Parathyroid adenoma (tissue), 2 donors: ENCODE measurements at regions not wholly inside any gene's neighbourhood (a gene's known extent, or its start where the extent isn't known, plus 50 kb on each side); places are given as distances from the start of the nearest gene placed in this dataset.

ENCODE experiments used
- H2AFZ ChIP-seq: fragments of 300-600 bp; sonication (generic); one replicate; pipeline ENCODE4 v1.7.0; 2017; ENCODE audit warnings: antibody characterized with exemption, mild to moderate bottlenecking
- H3K27ac ChIP-seq: fragments of 300-600 bp; sonication (generic); one replicate; pipeline ENCODE4 v1.7.0; 2017
- H3K27me3 ChIP-seq: fragments of 300-600 bp; sonication (generic); one replicate; pipeline ENCODE4 v1.7.0; 2017; ENCODE audit warnings: low read length; ENCODE audit not compliant: control insufficient read depth, insufficient read depth
- H3K36me3 ChIP-seq: fragments of 300-600 bp; sonication (generic); one replicate; pipeline ENCODE4 v1.7.0; 2017; ENCODE audit warnings: low read length; ENCODE audit not compliant: control insufficient read depth, insufficient read depth
- H3K4me1 ChIP-seq: fragments of 300-600 bp; sonication (generic); one replicate; pipeline ENCODE4 v1.7.0; 2017; ENCODE audit warnings: control low read depth
- H3K4me2 ChIP-seq: fragments of 300-600 bp; sonication (generic); one replicate; pipeline ENCODE4 v1.7.0; 2017; ENCODE audit warnings: low read length
- H3K4me3 ChIP-seq: fragments of 300-600 bp; sonication (generic); one replicate; pipeline ENCODE4 v1.7.0; 2017; ENCODE audit warnings: low read depth, low read length
- H3K79me2 ChIP-seq: fragments of 300-600 bp; sonication (generic); one replicate; pipeline ENCODE4 v1.7.0; 2017; ENCODE audit warnings: control low read depth
- H3K9ac ChIP-seq: fragments of 300-600 bp; sonication (generic); one replicate; pipeline ENCODE4 v1.7.0; 2017; ENCODE audit warnings: mild to moderate bottlenecking
- H3K9me3 ChIP-seq: fragments of 300-600 bp; sonication (generic); one replicate; pipeline ENCODE4 v1.7.0; 2017; ENCODE audit warnings: low read length; ENCODE audit not compliant: control insufficient read depth
- TF ChIP-seq, protein P1 (sequence below): fragments of 300-600 bp; sonication (generic); IDR thresholded peaks from one replicate; pipeline ENCODE4 v1.7.0; 2017; ENCODE audit warnings: antibody characterized with exemption, mild to moderate bottlenecking
- donor health status: primary hyperparathyroidism.

DNA sequence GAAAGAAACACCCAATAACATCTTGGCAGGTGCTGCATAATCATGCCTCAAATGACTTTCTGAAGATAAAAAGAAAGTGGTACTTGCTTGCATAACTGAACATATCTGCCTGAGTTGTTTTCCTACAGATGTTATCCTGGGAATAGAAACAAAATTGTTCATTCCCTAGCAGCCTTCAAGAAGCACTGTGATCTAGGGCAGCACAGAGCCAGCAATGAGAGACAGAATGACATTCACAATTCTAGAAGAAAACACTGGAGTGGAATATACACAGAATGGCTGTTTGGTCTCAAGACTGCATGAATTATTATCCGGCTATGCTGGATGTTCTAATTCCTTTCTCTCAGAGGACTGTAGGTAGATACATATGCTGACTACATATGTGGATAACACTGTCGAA is 790.9 kb downstream of the PDHA2 start:
- TF ChIP-seq, protein P1, sequence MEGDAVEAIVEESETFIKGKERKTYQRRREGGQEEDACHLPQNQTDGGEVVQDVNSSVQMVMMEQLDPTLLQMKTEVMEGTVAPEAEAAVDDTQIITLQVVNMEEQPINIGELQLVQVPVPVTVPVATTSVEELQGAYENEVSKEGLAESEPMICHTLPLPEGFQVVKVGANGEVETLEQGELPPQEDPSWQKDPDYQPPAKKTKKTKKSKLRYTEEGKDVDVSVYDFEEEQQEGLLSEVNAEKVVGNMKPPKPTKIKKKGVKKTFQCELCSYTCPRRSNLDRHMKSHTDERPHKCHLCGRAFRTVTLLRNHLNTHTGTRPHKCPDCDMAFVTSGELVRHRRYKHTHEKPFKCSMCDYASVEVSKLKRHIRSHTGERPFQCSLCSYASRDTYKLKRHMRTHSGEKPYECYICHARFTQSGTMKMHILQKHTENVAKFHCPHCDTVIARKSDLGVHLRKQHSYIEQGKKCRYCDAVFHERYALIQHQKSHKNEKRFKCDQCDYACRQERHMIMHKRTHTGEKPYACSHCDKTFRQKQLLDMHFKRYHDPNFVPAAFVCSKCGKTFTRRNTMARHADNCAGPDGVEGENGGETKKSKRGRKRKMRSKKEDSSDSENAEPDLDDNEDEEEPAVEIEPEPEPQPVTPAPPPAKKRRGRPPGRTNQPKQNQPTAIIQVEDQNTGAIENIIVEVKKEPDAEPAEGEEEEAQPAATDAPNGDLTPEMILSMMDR: no peak
- Histone ChIP-seq H3K4me1 (no peaks in the 10 kb centered on the region), H3K9ac (no peak overlapping the region)

GRCh38 chr4:96637971-96638412 is 798.1 kb downstream of the PDHA2 start:
- TF ChIP-seq, protein P1: no peak
- Histone ChIP-seq H3K79me2 (no peaks in the 10 kb centered on the region), H3K27me3 (no peaks in the 10 kb centered on the region), H3K9ac (no peak overlapping the region), H3K36me3 (no peaks in the 10 kb centered on the region), H3K4me2 (no peak overlapping the region), H3K9me3 (no peaks in the 10 kb centered on the region), H3K27ac (no peak overlapping the region), H3K4me1 (no peaks in the 10 kb centered on the region), H2AFZ (no peak overlapping the region), H3K4me3 (no peak overlapping the region)

More for the DNA sequence above, 790.9 kb downstream of the PDHA2 start:
- Histone ChIP-seq H3K4me2 (no peak overlapping the region), H3K4me3 (no peak overlapping the region), H3K36me3 (no peaks in the 10 kb centered on the region), H3K79me2 (no peaks in the 10 kb centered on the region), H2AFZ (no peak overlapping the region), H3K27ac (no peak overlapping the region), H3K27me3 (no peaks in the 10 kb centered on the region), H3K9me3 (no peaks in the 10 kb centered on the region)

- TF ChIP-seq, protein P1: no peak
- H3K27me3 ChIP-seq: no peaks in the 10 kb centered on the region
- H3K4me3 ChIP-seq: no peak overlapping the region
- no peak overlapping the region for H3K27ac ChIP-seq
- no peaks in the 10 kb centered on the region for H3K79me2 ChIP-seq
- no peak overlapping the region for H2AFZ ChIP-seq
- no peak overlapping the region for H3K4me2 ChIP-seq
- H3K9me3 ChIP-seq: no peaks in the 10 kb centered on the region
- H3K4me1 ChIP-seq: no peaks in the 10 kb centered on the region
- no peaks in the 10 kb centered on the region for H3K36me3 ChIP-seq
- H3K9ac ChIP-seq: no peak overlapping the region
These were observed 800.0 kb downstream of the PDHA2 start for GRCh38 chr4:96639932-96640331.

DNA sequence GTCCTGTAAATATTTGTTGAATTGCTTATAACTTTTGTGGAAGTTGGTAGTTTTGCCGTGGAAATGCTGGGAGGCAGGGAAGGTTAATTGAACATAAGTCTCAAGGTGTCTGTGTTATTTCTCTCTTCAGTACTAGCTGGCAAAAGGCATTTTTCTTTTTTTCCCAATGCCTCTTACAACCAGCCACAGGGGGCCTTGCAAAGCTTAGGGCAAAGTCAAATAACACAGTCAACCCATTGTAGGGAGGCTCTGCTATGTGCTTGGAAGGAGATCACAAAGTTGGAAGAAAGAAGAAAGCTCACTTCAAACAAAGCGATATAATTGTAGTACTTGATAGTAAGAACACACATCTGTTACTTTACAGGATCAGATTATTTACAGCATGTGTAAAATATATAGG is 802.6 kb downstream of the PDHA2 start:
- Histone ChIP-seq H3K9ac (no peak overlapping the region), H3K27me3 (no peaks in the 10 kb centered on the region), H2AFZ (no peak overlapping the region), H3K9me3 (no peaks in the 10 kb centered on the region), H3K4me2 (no peak overlapping the region), H3K79me2 (no peaks in the 10 kb centered on the region), H3K27ac (no peak overlapping the region), H3K4me3 (no peak overlapping the region), H3K4me1 (no peaks in the 10 kb centered on the region), H3K36me3 (no peaks in the 10 kb centered on the region)
- TF ChIP-seq, protein P1: no peak

DNA sequence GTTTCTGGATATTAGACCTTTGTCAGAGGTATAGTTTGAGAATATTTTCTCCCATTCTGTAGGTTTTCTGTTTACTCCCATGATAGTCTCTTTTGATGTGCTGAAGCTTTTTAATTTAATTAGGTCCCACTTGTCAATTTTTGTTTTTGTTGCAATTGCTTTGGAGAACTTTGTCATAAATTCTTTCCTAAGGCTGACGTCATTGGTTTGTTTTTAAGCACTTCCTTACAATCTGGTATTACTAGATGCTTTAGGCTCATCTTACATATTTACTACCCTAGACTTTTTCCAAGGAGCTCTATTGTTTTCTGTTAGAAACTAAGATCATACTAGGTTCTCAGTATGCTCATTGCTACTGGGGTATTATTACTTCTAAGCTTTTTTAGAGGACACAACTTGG is 806.3 kb downstream of the PDHA2 start:
- H3K27ac ChIP-seq: no peak overlapping the region
- TF ChIP-seq, protein P1: no peak
- no peaks in the 10 kb centered on the region for H3K4me1 ChIP-seq

More for the DNA sequence above, 806.3 kb downstream of the PDHA2 start:
- Histone ChIP-seq H3K9me3 (no peaks in the 10 kb centered on the region), H3K36me3 (no peaks in the 10 kb centered on the region), H3K27me3 (no peaks in the 10 kb centered on the region), H3K9ac (no peak overlapping the region), H2AFZ (no peak overlapping the region), H3K4me3 (no peak overlapping the region), H3K79me2 (no peaks in the 10 kb centered on the region), H3K4me2 (no peak overlapping the region)
